Mesenchymal stem cell (in vitro differentiated cells and primary cell): ENCODE measurements at regions not wholly inside any gene's neighbourhood (a gene's known extent, or its start where the extent isn't known, plus 50 kb on each side); places are given as distances from the start of the nearest gene placed in this dataset.

Source experiments
- DNase-seq: peaks from one replicate; pipeline ENCODE4 v3.0.0-alpha.2; 2013
- H2AFZ ChIP-seq: one replicate; pipeline ENCODE4 v1.6.1; 2013; ENCODE audit warnings: low read depth, mild to moderate bottlenecking, control low read depth, inconsistent platforms, low read length, moderate library complexity
- H2AK5ac ChIP-seq: 2 replicates; pipeline ENCODE4 v1.6.1; 2013; ENCODE audit warnings: low read length, moderate library complexity, mild to moderate bottlenecking, inconsistent platforms; ENCODE audit not compliant: severe bottlenecking
- H2BK120ac ChIP-seq: one replicate; pipeline ENCODE4 v1.6.1; 2013; ENCODE audit warnings: low read depth, mild to moderate bottlenecking, inconsistent platforms, low read length, moderate library complexity
- H2BK12ac ChIP-seq, 2 experiments: one replicate each; pipeline ENCODE4 v1.6.1; 2013; ENCODE audit warnings: inconsistent platforms in 2 of 2, low read length in 2 of 2, mild to moderate bottlenecking in 2 of 2, moderate library complexity in 2 of 2, control low read depth in 1 of 2
- H2BK15ac ChIP-seq: one replicate; pipeline ENCODE4 v1.6.1; 2013; ENCODE audit warnings: mild to moderate bottlenecking, low read depth, inconsistent platforms; ENCODE audit not compliant: poor library complexity, severe bottlenecking
- H2BK5ac ChIP-seq: 2 replicates; pipeline ENCODE4 v1.6.1; 2013; ENCODE audit warnings: low read depth, mild to moderate bottlenecking, low read length, control low read depth, inconsistent platforms; ENCODE audit not compliant: poor library complexity, severe bottlenecking
- H3K14ac ChIP-seq, 2 experiments: one replicate each; pipeline ENCODE4 v1.6.1; 2013; ENCODE audit warnings: inconsistent platforms in 2 of 2, low read length in 2 of 2, control low read depth in 1 of 2, mild to moderate bottlenecking in 1 of 2, moderate library complexity in 1 of 2
- H3K18ac ChIP-seq, 2 experiments: one replicate each; pipeline ENCODE4 v1.6.1; 2013; ENCODE audit warnings: inconsistent platforms in 2 of 2, low read length in 2 of 2, control low read depth in 1 of 2, low read depth in 1 of 2, mild to moderate bottlenecking in 1 of 2
- H3K23ac ChIP-seq, 2 experiments: one replicate each; pipeline ENCODE4 v1.6.1; 2013; ENCODE audit warnings: inconsistent platforms in 2 of 2, low read length in 2 of 2, mild to moderate bottlenecking in 2 of 2, moderate library complexity in 2 of 2, control low read depth in 1 of 2
- H3K27ac ChIP-seq: 2 replicates; pipeline ENCODE4 v1.5.1; 2013; ENCODE audit warnings: mild to moderate bottlenecking, moderate library complexity, low read length, control low read depth, inconsistent platforms; ENCODE audit not compliant: poor library complexity, severe bottlenecking
- H3K27me3 ChIP-seq, 2 experiments: 2 replicates each; pipeline versions ENCODE4 v1.6.1 to v1.7.0; 2013; ENCODE audit warnings: low read length in 2 of 2, mild to moderate bottlenecking in 2 of 2, moderate library complexity in 2 of 2, control low read depth in 1 of 2, inconsistent platforms in 1 of 2; ENCODE audit not compliant: control insufficient read depth in 1 of 2, insufficient read depth in 1 of 2
- H3K36me3 ChIP-seq, 2 experiments: 2 replicates each; pipeline versions ENCODE4 v1.6.1 to v1.7.0; 2013; ENCODE audit warnings: low read length in 2 of 2, control low read depth in 1 of 2, inconsistent platforms in 1 of 2, low read depth in 1 of 2, mild to moderate bottlenecking in 1 of 2; ENCODE audit not compliant: insufficient read depth in 2 of 2, control insufficient read depth in 1 of 2
- H3K4ac ChIP-seq, 2 experiments: one replicate each; pipeline ENCODE4 v1.6.1; 2013; ENCODE audit warnings: inconsistent platforms in 2 of 2, low read length in 2 of 2, mild to moderate bottlenecking in 2 of 2, moderate library complexity in 2 of 2, control low read depth in 1 of 2, low read depth in 1 of 2
- H3K4me1 ChIP-seq: 2 replicates; pipeline ENCODE4 v1.6.1; 2013; ENCODE audit warnings: low read depth, low read length, control low read depth; ENCODE audit not compliant: control insufficient read depth, insufficient read depth
- H3K4me2 ChIP-seq: 2 replicates; pipeline ENCODE4 v1.6.1; 2013; ENCODE audit warnings: low read length, mild to moderate bottlenecking, inconsistent platforms; ENCODE audit not compliant: poor library complexity, severe bottlenecking
- H3K4me3 ChIP-seq, 2 experiments: 2 replicates each; pipeline versions ENCODE4 v1.5.1 to v1.7.0; 2013; ENCODE audit warnings: low read length in 2 of 2, mild to moderate bottlenecking in 2 of 2, control low read depth in 1 of 2, low read depth in 1 of 2; ENCODE audit not compliant: insufficient read depth in 1 of 2
- H3K79me1 ChIP-seq: replicated peaks from 2 replicates; pipeline ENCODE4 v1.6.1; 2013; ENCODE audit warnings: mild to moderate bottlenecking, control low read depth, low read length, inconsistent platforms; ENCODE audit not compliant: poor library complexity, severe bottlenecking
- H3K9ac ChIP-seq: 2 replicates; pipeline ENCODE4 v1.7.0; 2013; ENCODE audit warnings: mild to moderate bottlenecking, low read length, moderate library complexity
- H3K9me3 ChIP-seq: 2 replicates; pipeline ENCODE4 v1.7.0; 2013; ENCODE audit warnings: mild to moderate bottlenecking, low read length; ENCODE audit not compliant: control insufficient read depth
- H4K8ac ChIP-seq: one replicate; pipeline ENCODE4 v1.6.1; 2013; ENCODE audit warnings: inconsistent platforms, mild to moderate bottlenecking, low read length, moderate library complexity
- H4K91ac ChIP-seq: one replicate; pipeline ENCODE4 v1.6.1; 2013; ENCODE audit warnings: mild to moderate bottlenecking, low read length, inconsistent platforms
- WGBS: methylation state at CpG from one replicate; pipeline ENCODE4 v1.1.7; 2013; ENCODE audit warnings: mixed read lengths; 5-methylcytosine and 5-hydroxymethylcytosine counted together

GRCh38 chrX:110568441-110568840 lies 209.8 kb downstream of the RTL9 start:
- peaks cover 0 to 17% of the 10 kb centered on the region in 2 experiments for H3K27me3 ChIP-seq
- H2BK12ac ChIP-seq: no peak overlapping the region
- no peaks in the 10 kb centered on the region for H3K4me1 ChIP-seq
- H3K14ac ChIP-seq: no peak overlapping the region
- H3K4me2 ChIP-seq: no peak overlapping the region
- no peak for DNase-seq
- H2AK5ac ChIP-seq: no peak overlapping the region
- H2BK5ac ChIP-seq: no peak overlapping the region
- H3K23ac ChIP-seq: no peak overlapping the region
- H2AFZ ChIP-seq: no peak overlapping the region
- H3K4me3 ChIP-seq: no peak overlapping the region
- 20% methylated on average over 1 of the region's 2 CpGs for WGBS
- H2BK120ac ChIP-seq: no peak overlapping the region
- peaks cover 7% of the 10 kb centered on the region for H3K9me3 ChIP-seq
- H4K91ac ChIP-seq: no peak overlapping the region
- no peak overlapping the region for H3K4ac ChIP-seq
- H2BK15ac ChIP-seq: no peak overlapping the region
- H3K36me3 ChIP-seq: no peaks in the 10 kb centered on the region
- H3K27ac ChIP-seq: no peak overlapping the region
- no peak overlapping the region for H3K9ac ChIP-seq
- H3K79me1 ChIP-seq: no peaks in the 10 kb centered on the region
- no peak overlapping the region for H3K18ac ChIP-seq
- H4K8ac ChIP-seq: no peak overlapping the region

GRCh38 chrX:110569506-110569905 lies 210.9 kb downstream of the RTL9 start:
- Histone ChIP-seq H2AFZ (no peak overlapping the region), H3K18ac (no peak overlapping the region), H3K23ac (no peak overlapping the region), H3K9ac (no peak overlapping the region), H3K4ac (no peak overlapping the region), H4K91ac (no peak overlapping the region), H3K4me2 (no peak overlapping the region), H4K8ac (no peak overlapping the region), H2BK120ac (no peak overlapping the region), H2BK12ac (no peak overlapping the region), H3K14ac (no peak overlapping the region), H3K4me1 (no peaks in the 10 kb centered on the region), H3K4me3 (no peak overlapping the region), H3K27me3 (peaks cover 0 to 21% of the 10 kb centered on the region in 2 experiments), H3K79me1 (no peaks in the 10 kb centered on the region), H3K27ac (no peak overlapping the region), H3K9me3 (peaks cover 7% of the 10 kb centered on the region), H3K36me3 (no peaks in the 10 kb centered on the region), H2BK15ac (no peak overlapping the region), H2BK5ac (no peak overlapping the region), H2AK5ac (no peak overlapping the region)
- no CpG with 5 or more reads among the region's 1 CpG for WGBS
- DNase-seq: no peak

GRCh38 chrX:110578270-110578669 lies 217.3 kb downstream of the CHRDL1 start:
- Histone ChIP-seq H3K18ac (no peak overlapping the region), H3K4me3 (no peak overlapping the region), H2AFZ (no peak overlapping the region), H2BK15ac (no peak overlapping the region), H3K9me3 (peaks cover 10% of the 10 kb centered on the region), H2BK5ac (no peak overlapping the region), H4K91ac (no peak overlapping the region), H3K36me3 (no peaks in the 10 kb centered on the region), H3K27ac (no peak overlapping the region), H3K23ac (no peak overlapping the region), H3K4ac (no peak overlapping the region), H3K14ac (no peak overlapping the region), H2BK120ac (no peak overlapping the region), H3K79me1 (no peaks in the 10 kb centered on the region), H4K8ac (no peak overlapping the region), H3K4me2 (no peak overlapping the region), H2AK5ac (no peak overlapping the region), H3K9ac (no peak overlapping the region), H3K27me3 (peaks cover 0 to 25% of the 10 kb centered on the region in 2 experiments), H3K4me1 (no peaks in the 10 kb centered on the region), H2BK12ac (no peak overlapping the region)
- no peak for DNase-seq

GRCh38 chrX:110584083-110584482 lies 211.5 kb downstream of the CHRDL1 start:
- Histone ChIP-seq H3K36me3 (no peaks in the 10 kb centered on the region), H3K14ac (no peak overlapping the region), H3K4me3 (no peak overlapping the region), H3K18ac (no peak overlapping the region), H2AK5ac (no peak overlapping the region), H3K23ac (no peak overlapping the region), H2BK5ac (no peak overlapping the region), H2BK15ac (no peak overlapping the region), H2BK12ac (no peak overlapping the region), H3K79me1 (no peaks in the 10 kb centered on the region), H3K9me3 (peaks cover 10% of the 10 kb centered on the region), H2BK120ac (no peak overlapping the region), H3K4me1 (no peaks in the 10 kb centered on the region), H3K27ac (no peak overlapping the region), H3K27me3 (peaks cover 0 to 14% of the 10 kb centered on the region in 2 experiments), H3K9ac (no peak overlapping the region), H3K4me2 (no peak overlapping the region), H4K8ac (no peak overlapping the region), H4K91ac (no peak overlapping the region), H2AFZ (no peak overlapping the region), H3K4ac (no peak overlapping the region)
- no peak for DNase-seq
- 56% methylated on average over 2 of the region's 3 CpGs for WGBS
